ENCODE measurements at regions not wholly inside any gene's neighbourhood (a gene's known extent, or its start where the extent isn't known, plus 50 kb on each side); places are given as distances from the start of the nearest gene placed in this dataset.

- no peak for DNase-seq
- Histone ChIP-seq H3K9ac (ENCODE audit: low read length) (no peak overlapping the region), H3K4me3 (ENCODE audit: low read depth, low read length) (no peak overlapping the region), H3K4ac (ENCODE audit: low read depth, low read length) (no peak overlapping the region), H3K79me2 (ENCODE audit: control insufficient read depth, insufficient read depth, low read length, poor library complexity) (no peaks in the 10 kb centered on the region), H2BK12ac (ENCODE audit: low read length) (no peak overlapping the region), H2AFZ (ENCODE audit: insufficient read depth, low read length, poor library complexity) (no peak overlapping the region), H3K36me3 (ENCODE audit: control insufficient read depth in 1 of 2, insufficient read depth in 2 of 2, low read length in 2 of 2) (no peaks in the 10 kb centered on the region), H4K91ac (ENCODE audit: low read depth, low read length) (no peak overlapping the region), H2BK5ac (ENCODE audit: low read depth, low read length, poor library complexity) (no peak overlapping the region), H3K27ac (ENCODE audit: low read depth, low read length) (no peak overlapping the region), H2BK120ac (ENCODE audit: insufficient read depth, low read length, poor library complexity) (no peak overlapping the region), H3K14ac (ENCODE audit: low read length) (no peak overlapping the region), H3K27me3 (ENCODE audit: insufficient read depth, low read length) (no peaks in the 10 kb centered on the region), H3K4me2 (ENCODE audit: low read length) (no peak overlapping the region), H3K9me3 (ENCODE audit: insufficient read depth, low read depth, low read length) (no peaks in the 10 kb centered on the region), H3K23ac (ENCODE audit: low read length) (no peak overlapping the region), H2AK5ac (ENCODE audit: low read length) (no peak overlapping the region), H4K8ac (ENCODE audit: low read depth, low read length) (no peak overlapping the region), H4K12ac (ENCODE audit: low read depth, low read length) (no peak overlapping the region), H3K18ac (ENCODE audit: low read length) (no peak overlapping the region), H3K79me1 (ENCODE audit: low read length) (no peaks in the 10 kb centered on the region), H3K4me1 (ENCODE audit: control insufficient read depth in 1 of 2, insufficient read depth in 2 of 2, low read length in 2 of 2) (no peaks in the 10 kb centered on the region)
- WGBS (ENCODE audit: extremely low coverage, insufficient coverage, insufficient read length): no CpG with 5 or more reads among the region's 7 CpGs
Measured at GRCh38 chr4:178340468-178340867, 898.2 kb upstream of the AGA start.

GRCh38 chr4:178344096-178344495 is 901.9 kb upstream of the AGA start:
- no peak overlapping the region for H2BK5ac ChIP-seq (ENCODE audit: low read depth, low read length, poor library complexity)
- no peaks in the 10 kb centered on the region for H3K27me3 ChIP-seq (ENCODE audit: insufficient read depth, low read length)
- no peak overlapping the region for H3K27ac ChIP-seq (ENCODE audit: low read depth, low read length)
- H2AFZ ChIP-seq (ENCODE audit: insufficient read depth, low read length, poor library complexity): no peak overlapping the region
- no peak overlapping the region for H4K91ac ChIP-seq (ENCODE audit: low read depth, low read length)
- no peak for DNase-seq
- H3K18ac ChIP-seq (ENCODE audit: low read length): no peak overlapping the region
- no peaks in the 10 kb centered on the region for H3K4me1 ChIP-seq (ENCODE audit: control insufficient read depth in 1 of 2, insufficient read depth in 2 of 2, low read length in 2 of 2)
- no peak overlapping the region for H3K23ac ChIP-seq (ENCODE audit: low read length)
- H3K4me2 ChIP-seq (ENCODE audit: low read length): no peak overlapping the region
- H2AK5ac ChIP-seq (ENCODE audit: low read length): no peak overlapping the region
- no peak overlapping the region for H3K14ac ChIP-seq (ENCODE audit: low read length)
- no peak overlapping the region for H2BK12ac ChIP-seq (ENCODE audit: low read length)
- H3K36me3 ChIP-seq (ENCODE audit: control insufficient read depth in 1 of 2, insufficient read depth in 2 of 2, low read length in 2 of 2): no peaks in the 10 kb centered on the region
- H2BK120ac ChIP-seq (ENCODE audit: insufficient read depth, low read length, poor library complexity): no peak overlapping the region
- H4K8ac ChIP-seq (ENCODE audit: low read depth, low read length): no peak overlapping the region
- no peaks in the 10 kb centered on the region for H3K79me1 ChIP-seq (ENCODE audit: low read length)
- H3K79me2 ChIP-seq (ENCODE audit: control insufficient read depth, insufficient read depth, low read length, poor library complexity): no peaks in the 10 kb centered on the region
- no peak overlapping the region for H3K9ac ChIP-seq (ENCODE audit: low read length)
- H3K9me3 ChIP-seq (ENCODE audit: insufficient read depth, low read depth, low read length): no peaks in the 10 kb centered on the region
- no peak overlapping the region for H3K4me3 ChIP-seq (ENCODE audit: low read depth, low read length)
- no peak overlapping the region for H4K12ac ChIP-seq (ENCODE audit: low read depth, low read length)
- H3K4ac ChIP-seq (ENCODE audit: low read depth, low read length): no peak overlapping the region

GRCh38 chr4:178347111-178347510 is 904.9 kb upstream of the AGA start:
- Histone ChIP-seq H3K79me1 (ENCODE audit: low read length) (no peaks in the 10 kb centered on the region), H3K4me3 (ENCODE audit: low read depth, low read length) (no peak overlapping the region), H3K4me2 (ENCODE audit: low read length) (no peak overlapping the region), H2BK12ac (ENCODE audit: low read length) (no peak overlapping the region), H4K12ac (ENCODE audit: low read depth, low read length) (no peak overlapping the region), H3K23ac (ENCODE audit: low read length) (no peak overlapping the region), H2AK5ac (ENCODE audit: low read length) (no peak overlapping the region), H3K27ac (ENCODE audit: low read depth, low read length) (no peak overlapping the region), H3K4me1 (ENCODE audit: control insufficient read depth in 1 of 2, insufficient read depth in 2 of 2, low read length in 2 of 2) (no peaks in the 10 kb centered on the region), H3K36me3 (ENCODE audit: control insufficient read depth in 1 of 2, insufficient read depth in 2 of 2, low read length in 2 of 2) (no peaks in the 10 kb centered on the region), H2BK120ac (ENCODE audit: insufficient read depth, low read length, poor library complexity) (no peak overlapping the region), H3K4ac (ENCODE audit: low read depth, low read length) (no peak overlapping the region), H3K79me2 (ENCODE audit: control insufficient read depth, insufficient read depth, low read length, poor library complexity) (no peaks in the 10 kb centered on the region), H2BK5ac (ENCODE audit: low read depth, low read length, poor library complexity) (no peak overlapping the region), H3K27me3 (ENCODE audit: insufficient read depth, low read length) (no peaks in the 10 kb centered on the region), H3K9ac (ENCODE audit: low read length) (no peak overlapping the region), H2AFZ (ENCODE audit: insufficient read depth, low read length, poor library complexity) (no peak overlapping the region), H4K8ac (ENCODE audit: low read depth, low read length) (no peak overlapping the region), H4K91ac (ENCODE audit: low read depth, low read length) (no peak overlapping the region), H3K9me3 (ENCODE audit: insufficient read depth, low read depth, low read length) (no peaks in the 10 kb centered on the region), H3K18ac (ENCODE audit: low read length) (no peak overlapping the region), H3K14ac (ENCODE audit: low read length) (no peak overlapping the region)
- no peak for DNase-seq

- Histone ChIP-seq H4K12ac (ENCODE audit: low read depth, low read length) (no peak overlapping the region), H3K27ac (ENCODE audit: low read depth, low read length) (no peak overlapping the region), H3K79me1 (ENCODE audit: low read length) (no peaks in the 10 kb centered on the region), H2AK5ac (ENCODE audit: low read length) (no peak overlapping the region), H3K9me3 (ENCODE audit: insufficient read depth, low read depth, low read length) (no peaks in the 10 kb centered on the region), H3K27me3 (ENCODE audit: insufficient read depth, low read length) (no peaks in the 10 kb centered on the region), H3K4ac (ENCODE audit: low read depth, low read length) (no peak overlapping the region), H3K4me2 (ENCODE audit: low read length) (no peak overlapping the region), H3K4me3 (ENCODE audit: low read depth, low read length) (no peak overlapping the region), H3K18ac (ENCODE audit: low read length) (no peak overlapping the region), H4K8ac (ENCODE audit: low read depth, low read length) (no peak overlapping the region), H2BK5ac (ENCODE audit: low read depth, low read length, poor library complexity) (no peak overlapping the region), H2BK120ac (ENCODE audit: insufficient read depth, low read length, poor library complexity) (no peak overlapping the region), H2AFZ (ENCODE audit: insufficient read depth, low read length, poor library complexity) (no peak overlapping the region), H3K14ac (ENCODE audit: low read length) (no peak overlapping the region), H3K23ac (ENCODE audit: low read length) (no peak overlapping the region), H3K9ac (ENCODE audit: low read length) (no peak overlapping the region), H3K36me3 (ENCODE audit: control insufficient read depth in 1 of 2, insufficient read depth in 2 of 2, low read length in 2 of 2) (no peaks in the 10 kb centered on the region), H2BK12ac (ENCODE audit: low read length) (no peak overlapping the region), H3K79me2 (ENCODE audit: control insufficient read depth, insufficient read depth, low read length, poor library complexity) (no peaks in the 10 kb centered on the region), H3K4me1 (ENCODE audit: control insufficient read depth in 1 of 2, insufficient read depth in 2 of 2, low read length in 2 of 2) (no peaks in the 10 kb centered on the region), H4K91ac (ENCODE audit: low read depth, low read length) (no peak overlapping the region)
- DNase-seq: no peak
- no CpG with 5 or more reads among the region's 4 CpGs for WGBS (ENCODE audit: extremely low coverage, insufficient coverage, insufficient read length)
Measured at GRCh38 chr4:178349601-178350000, 907.4 kb upstream of the AGA start.

- no peak overlapping the region for H4K91ac ChIP-seq (ENCODE audit: low read depth, low read length)
- H3K36me3 ChIP-seq (ENCODE audit: control insufficient read depth in 1 of 2, insufficient read depth in 2 of 2, low read length in 2 of 2): no peaks in the 10 kb centered on the region
- no peak overlapping the region for H3K18ac ChIP-seq (ENCODE audit: low read length)
- H3K4me1 ChIP-seq (ENCODE audit: control insufficient read depth in 1 of 2, insufficient read depth in 2 of 2, low read length in 2 of 2): no peaks in the 10 kb centered on the region
- H3K27ac ChIP-seq (ENCODE audit: low read depth, low read length): no peak overlapping the region
- H3K9ac ChIP-seq (ENCODE audit: low read length): no peak overlapping the region
- no peak overlapping the region for H2BK12ac ChIP-seq (ENCODE audit: low read length)
- no peak overlapping the region for H2BK120ac ChIP-seq (ENCODE audit: insufficient read depth, low read length, poor library complexity)
- H3K9me3 ChIP-seq (ENCODE audit: insufficient read depth, low read depth, low read length): no peaks in the 10 kb centered on the region
- H3K14ac ChIP-seq (ENCODE audit: low read length): no peak overlapping the region
- no peak overlapping the region for H2AFZ ChIP-seq (ENCODE audit: insufficient read depth, low read length, poor library complexity)
- no peak for DNase-seq
- H3K23ac ChIP-seq (ENCODE audit: low read length): no peak overlapping the region
- H3K79me2 ChIP-seq (ENCODE audit: control insufficient read depth, insufficient read depth, low read length, poor library complexity): no peaks in the 10 kb centered on the region
- H3K27me3 ChIP-seq (ENCODE audit: insufficient read depth, low read length): no peaks in the 10 kb centered on the region
- H4K8ac ChIP-seq (ENCODE audit: low read depth, low read length): no peak overlapping the region
- H3K79me1 ChIP-seq (ENCODE audit: low read length): no peaks in the 10 kb centered on the region
- H4K12ac ChIP-seq (ENCODE audit: low read depth, low read length): no peak overlapping the region
- H2AK5ac ChIP-seq (ENCODE audit: low read length): no peak overlapping the region
- H3K4me2 ChIP-seq (ENCODE audit: low read length): no peak overlapping the region
- no peak overlapping the region for H3K4ac ChIP-seq (ENCODE audit: low read depth, low read length)
- H3K4me3 ChIP-seq (ENCODE audit: low read depth, low read length): no peak overlapping the region
- H2BK5ac ChIP-seq (ENCODE audit: low read depth, low read length, poor library complexity): no peak overlapping the region
Measured at GRCh38 chr4:178351185-178351584, 908.9 kb upstream of the AGA start.
